Naive B cell (primary cell): ENCODE measurements at regions not wholly inside any gene's neighbourhood (a gene's known extent, or its start where the extent isn't known, plus 50 kb on each side); places are given as distances from the start of the nearest gene placed in this dataset.
"Not testable (repeated sequence)": the region's sequence is repeated elsewhere in the genome, so short reads cannot be mapped to it uniquely, and the experiment has no call there.

Source experiments
- ATAC-seq, 2 donors: fragments of 150-1000 bp; cut with Tn5 transposase; 2 replicates each; pipeline ENCODE4 v1.10.0; 2021; ENCODE audit warnings: low read depth in 2 of 2, mild to moderate bottlenecking in 2 of 2, moderate library complexity in 2 of 2
- DNase-seq: peaks from one replicate; pipeline ENCODE4 v3.0.0; 2022
- H3K27ac Mint-ChIP-seq, 6 donors: one replicate each; pipeline ENCODE4 v1.8.0; 2020 to 2022; ENCODE audit warnings: mild to moderate bottlenecking in 6 of 6, mixed read lengths in 6 of 6, moderate library complexity in 5 of 6, inconsistent platforms in 2 of 6
- H3K27me3 Mint-ChIP-seq, 3 donors: one replicate each; pipeline ENCODE4 v1.8.0; 2021 to 2022; ENCODE audit warnings: mixed read lengths in 3 of 3, mild to moderate bottlenecking in 1 of 3
- H3K36me3 Mint-ChIP-seq, 2 donors: one replicate each; pipeline ENCODE4 v1.8.0; 2020 to 2022; ENCODE audit warnings: mixed read lengths in 2 of 2, inconsistent platforms in 1 of 2, mild to moderate bottlenecking in 1 of 2
- H3K4me1 Mint-ChIP-seq, 3 donors: one replicate each; pipeline ENCODE4 v1.8.0; 2020 to 2022; ENCODE audit warnings: mixed read lengths in 3 of 3, inconsistent platforms in 1 of 3, mild to moderate bottlenecking in 1 of 3, moderate library complexity in 1 of 3
- H3K4me3 Mint-ChIP-seq, 8 donors: one replicate each; pipeline ENCODE4 v1.8.0; 2020 to 2022; ENCODE audit warnings: mild to moderate bottlenecking in 8 of 8, mixed read lengths in 8 of 8, moderate library complexity in 8 of 8, inconsistent platforms in 2 of 8
- H3K9me3 Mint-ChIP-seq, 7 donors: one replicate each; pipeline ENCODE4 v1.8.0; 2020 to 2022; ENCODE audit warnings: mixed read lengths in 7 of 7, mild to moderate bottlenecking in 5 of 7, inconsistent platforms in 2 of 7, moderate library complexity in 1 of 7

GRCh38 chr14:57150449-57150848 is 118.3 kb downstream of the EXOC5 start:
- Mint-ChIP-seq H3K27ac (no peak overlapping the region), H3K27me3 (peaks cover 0 to 15% (median 12%) of the 10 kb centered on the region in 3 donors), H3K4me3 (no peak overlapping the region), H3K9me3 (no peaks in the 10 kb centered on the region), H3K4me1 (no peaks in the 10 kb centered on the region), H3K36me3 (no peaks in the 10 kb centered on the region)
- ATAC-seq (no peak), DNase-seq (no peak)

GRCh38 chr14:57139173-57139572 is 129.5 kb downstream of the EXOC5 start:
- peaks cover 0 to 6% (median 5%) of the 10 kb centered on the region in 3 donors for H3K27me3 Mint-ChIP-seq
- no peaks in the 10 kb centered on the region for H3K4me1 Mint-ChIP-seq
- no peak for DNase-seq
- no peak overlapping the region for H3K4me3 Mint-ChIP-seq
- no peak overlapping the region for H3K27ac Mint-ChIP-seq
- H3K9me3 Mint-ChIP-seq, result peaks cover 2 to 9% (median 3%) of the 10 kb centered on the region in 7 donors
- H3K36me3 Mint-ChIP-seq, result peaks cover 0 to 7% of the 10 kb centered on the region in 2 donors
- ATAC-seq, result no peak

GRCh38 chr14:57136669-57137328 is 131.9 kb downstream of the EXOC5 start:
- Mint-ChIP-seq H3K27me3 (peaks cover 0 to 6% (median 5%) of the 10 kb centered on the region in 3 donors), H3K4me1 (no peaks in the 10 kb centered on the region), H3K4me3 (no peak overlapping the region), H3K9me3 (peaks cover 2 to 12% (median 5%) of the 10 kb centered on the region in 7 donors), H3K27ac (no peak overlapping the region), H3K36me3 (peaks cover 0 to 7% of the 10 kb centered on the region in 2 donors)
- no peak for ATAC-seq
- DNase-seq, result no peak

GRCh38 chr14:57127809-57128208 is 140.9 kb downstream of the EXOC5 start:
- not testable (repeated sequence) for DNase-seq, H3K36me3 Mint-ChIP-seq, ATAC-seq, H3K9me3 Mint-ChIP-seq, H3K4me1 Mint-ChIP-seq, H3K27ac Mint-ChIP-seq, H3K4me3 Mint-ChIP-seq
- H3K27me3 Mint-ChIP-seq, result peaks cover 0 to 11% (median 4%) of the 10 kb centered on the region in 3 donors

DNA sequence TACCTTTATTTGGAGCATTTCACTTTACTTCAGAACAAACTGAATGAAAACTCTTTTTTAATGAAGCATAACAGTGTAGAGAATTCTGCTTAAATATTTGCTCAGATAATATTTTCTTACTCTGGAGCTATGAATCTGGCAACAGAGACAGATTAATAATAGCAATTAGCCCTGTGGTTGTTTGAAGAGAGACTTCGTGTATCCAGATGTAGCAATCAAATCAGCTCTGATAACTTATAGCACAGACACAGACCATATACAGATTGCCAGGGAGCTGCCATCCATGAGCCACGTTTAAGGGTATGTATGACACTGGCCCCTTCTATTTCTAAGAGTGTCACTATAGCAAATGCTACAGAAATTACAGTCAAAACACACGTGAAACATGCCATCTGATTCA is 146.6 kb downstream of the EXOC5 start:
- no peaks in the 10 kb centered on the region for H3K9me3 Mint-ChIP-seq
- DNase-seq, result no peak
- no peaks in the 10 kb centered on the region for H3K36me3 Mint-ChIP-seq
- no peaks in the 10 kb centered on the region for H3K4me1 Mint-ChIP-seq
- H3K27me3 Mint-ChIP-seq, result peaks cover 0 to 7% (median 6%) of the 10 kb centered on the region in 3 donors
- no peak for ATAC-seq
- no peak overlapping the region for H3K27ac Mint-ChIP-seq
- no peak overlapping the region for H3K4me3 Mint-ChIP-seq

DNA sequence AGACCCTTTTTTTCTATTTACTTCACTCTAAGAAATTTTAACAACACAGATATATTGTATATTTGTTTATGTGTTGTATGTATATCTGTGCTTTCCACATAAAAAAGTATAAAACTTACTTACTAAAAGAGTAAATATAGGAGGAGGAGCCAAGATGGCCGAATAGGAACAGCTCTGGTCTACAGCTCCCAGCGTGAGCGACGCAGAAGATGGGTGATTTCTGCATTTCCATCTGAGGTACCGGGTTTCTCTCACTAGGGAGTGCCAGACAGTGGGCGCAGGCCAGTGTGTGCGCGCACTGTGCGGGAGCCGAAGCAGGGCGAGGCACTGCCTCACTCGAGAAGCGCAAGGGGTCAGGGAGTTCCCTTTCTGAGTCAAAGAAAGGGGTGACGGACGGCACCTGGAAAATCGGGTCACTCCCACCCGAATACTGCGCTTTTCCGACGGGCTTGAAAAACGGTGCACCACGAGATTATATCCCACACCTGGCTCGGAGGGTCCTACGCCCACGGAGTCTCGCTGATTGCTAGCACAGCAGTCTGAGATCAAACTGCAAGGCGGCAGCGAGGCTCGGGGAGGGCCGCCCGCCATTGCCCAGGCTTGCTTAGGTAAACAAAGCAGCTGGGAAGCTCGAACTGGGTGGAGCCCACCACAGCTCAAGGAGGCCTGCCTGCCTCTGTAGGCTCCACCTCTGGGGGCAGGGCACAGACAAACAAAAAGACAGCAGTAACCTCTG is 156.5 kb downstream of the EXOC5 start:
- peaks cover 0 to 44% (median 16%) of the 10 kb centered on the region in 7 donors for H3K9me3 Mint-ChIP-seq
- H3K4me3 Mint-ChIP-seq, result peak overlapping the region in 1 of 8 donors; percentile 67
- H3K36me3 Mint-ChIP-seq, H3K4me1 Mint-ChIP-seq, ATAC-seq, DNase-seq, H3K27ac Mint-ChIP-seq: not testable (repeated sequence)
- peaks cover 0 to 12% (median 0%) of the 10 kb centered on the region in 3 donors for H3K27me3 Mint-ChIP-seq

DNA sequence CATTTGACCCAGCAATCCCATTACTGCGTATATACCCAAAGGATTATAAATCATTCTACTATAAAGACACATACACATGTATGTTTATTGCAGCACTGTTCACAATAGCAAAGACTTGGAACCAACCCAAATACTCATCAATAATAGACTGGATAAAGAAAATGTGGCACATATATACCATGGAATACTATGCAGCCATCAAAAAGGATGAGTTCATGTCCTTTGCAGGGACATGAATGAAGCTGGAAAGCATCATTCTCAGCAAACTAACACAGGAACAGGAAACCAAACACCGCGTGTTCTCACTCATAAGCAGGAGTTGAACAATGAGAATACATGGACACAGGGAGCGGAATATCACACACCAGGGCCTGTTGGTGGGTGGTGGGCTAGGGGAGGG is 158.3 kb downstream of the EXOC5 start:
- H3K4me3 Mint-ChIP-seq, H3K27ac Mint-ChIP-seq, H3K36me3 Mint-ChIP-seq, DNase-seq, ATAC-seq, H3K4me1 Mint-ChIP-seq: not testable (repeated sequence)
- H3K27me3 Mint-ChIP-seq, result peaks cover 0 to 12% (median 8%) of the 10 kb centered on the region in 3 donors
- peaks cover 4 to 45% (median 20%) of the 10 kb centered on the region in 7 donors for H3K9me3 Mint-ChIP-seq

GRCh38 chr14:57091030-57091608 is 177.6 kb downstream of the EXOC5 start:
- Mint-ChIP-seq H3K36me3 (no peaks in the 10 kb centered on the region), H3K9me3 (peaks cover 0 to 12% (median 7%) of the 10 kb centered on the region in 7 donors), H3K27ac (no peak overlapping the region), H3K4me3 (no peak overlapping the region), H3K27me3 (peaks cover 0 to 5% (median 0%) of the 10 kb centered on the region in 3 donors), H3K4me1 (no peaks in the 10 kb centered on the region)
- ATAC-seq (no peak), DNase-seq (no peak)

DNA sequence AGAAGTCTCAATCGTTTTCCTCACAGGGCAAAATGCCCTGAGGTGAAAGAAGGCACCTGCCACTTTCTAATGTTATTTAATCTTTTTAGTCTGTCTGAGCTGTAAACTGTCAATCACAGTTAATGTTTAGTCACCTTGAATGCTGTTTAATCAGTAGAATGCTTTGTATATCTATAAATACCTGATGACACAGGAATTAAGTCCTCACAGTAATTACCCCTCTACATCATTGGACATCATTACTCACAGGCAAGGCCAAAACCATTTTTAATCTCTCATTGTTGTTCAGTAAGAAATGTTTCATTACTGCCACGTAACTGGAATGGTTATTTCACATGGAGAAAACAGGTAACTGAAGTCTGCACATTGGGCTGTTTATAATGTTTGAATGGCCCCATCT is 178.8 kb downstream of the EXOC5 start:
- no peak for ATAC-seq
- no peaks in the 10 kb centered on the region for H3K4me1 Mint-ChIP-seq

DNA sequence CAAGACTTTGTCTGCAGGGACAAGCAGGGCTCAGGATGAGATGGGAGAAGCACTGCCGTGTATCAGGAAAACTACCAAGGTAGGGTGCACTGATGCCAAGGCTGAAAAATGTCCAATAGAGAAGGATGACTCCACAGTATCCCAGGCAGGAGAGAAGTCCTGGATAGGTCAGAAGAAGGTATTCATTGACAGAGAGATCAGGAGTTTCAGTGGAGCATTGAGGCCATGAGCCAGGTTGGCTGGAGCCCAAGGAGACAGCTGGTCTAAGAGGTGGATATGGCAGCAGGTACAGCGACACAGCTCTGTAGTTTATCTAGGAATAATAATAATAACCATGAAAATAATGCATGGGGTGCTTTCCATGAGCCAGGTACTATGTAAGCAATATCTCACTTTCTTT is 180.9 kb downstream of the EXOC5 start:
- H3K9me3 Mint-ChIP-seq, result no peaks in the 10 kb centered on the region
- no peak overlapping the region for H3K4me3 Mint-ChIP-seq
- no peaks in the 10 kb centered on the region for H3K36me3 Mint-ChIP-seq
- DNase-seq, result no peak
- H3K27ac Mint-ChIP-seq, result no peak overlapping the region
- no peaks in the 10 kb centered on the region for H3K4me1 Mint-ChIP-seq
- ATAC-seq, result no peak
- peaks cover 3 to 10% (median 7%) of the 10 kb centered on the region in 3 donors for H3K27me3 Mint-ChIP-seq

More for the DNA sequence above, 178.8 kb downstream of the EXOC5 start:
- Mint-ChIP-seq H3K27me3 (peaks cover 0 to 5% (median 0%) of the 10 kb centered on the region in 3 donors), H3K4me3 (no peak overlapping the region), H3K36me3 (no peaks in the 10 kb centered on the region), H3K9me3 (peaks cover 0 to 5% (median 4%) of the 10 kb centered on the region in 7 donors), H3K27ac (no peak overlapping the region)
- no peak for DNase-seq

- no peaks in the 10 kb centered on the region for H3K4me1 Mint-ChIP-seq
- DNase-seq, result no peak
- H3K36me3 Mint-ChIP-seq, result no peaks in the 10 kb centered on the region
- peak overlapping the region in 1 of 8 donors; percentile 22 for H3K4me3 Mint-ChIP-seq
- peaks cover 9 to 16% (median 11%) of the 10 kb centered on the region in 3 donors for H3K27me3 Mint-ChIP-seq
- H3K27ac Mint-ChIP-seq, result no peak overlapping the region
- ATAC-seq, result no peak
- no peaks in the 10 kb centered on the region for H3K9me3 Mint-ChIP-seq
Measured at GRCh38 chr14:57086271-57087162, 182.2 kb downstream of the EXOC5 start.

DNA sequence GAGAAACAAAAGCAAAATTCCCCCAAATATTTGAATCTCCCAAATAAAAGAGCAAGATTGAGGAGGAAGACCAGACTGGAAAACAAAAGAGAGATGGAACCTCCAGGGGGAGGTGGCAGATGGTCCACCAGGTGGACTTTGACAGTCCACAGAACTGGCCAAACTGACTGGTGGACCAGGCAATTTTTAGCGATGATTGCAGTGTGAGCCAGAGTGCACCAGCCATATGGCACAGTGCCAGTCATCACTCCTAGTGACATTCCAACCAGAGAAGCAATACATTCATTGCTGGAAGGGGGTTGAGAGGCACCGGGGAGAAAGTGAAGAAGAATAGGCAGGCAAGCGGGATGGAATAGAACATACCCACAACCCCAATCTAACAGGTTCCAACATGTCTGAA is 182.9 kb downstream of the EXOC5 start:
- Mint-ChIP-seq H3K27ac (peak overlapping the region in 2 of 6 donors; percentile 23 to 70), H3K27me3 (peaks cover 9 to 17% (median 11%) of the 10 kb centered on the region in 3 donors), H3K36me3 (no peaks in the 10 kb centered on the region), H3K9me3 (no peaks in the 10 kb centered on the region), H3K4me1 (no peaks in the 10 kb centered on the region), H3K4me3 (no peak overlapping the region)
- no peak for ATAC-seq
- DNase-seq, result no peak

DNA sequence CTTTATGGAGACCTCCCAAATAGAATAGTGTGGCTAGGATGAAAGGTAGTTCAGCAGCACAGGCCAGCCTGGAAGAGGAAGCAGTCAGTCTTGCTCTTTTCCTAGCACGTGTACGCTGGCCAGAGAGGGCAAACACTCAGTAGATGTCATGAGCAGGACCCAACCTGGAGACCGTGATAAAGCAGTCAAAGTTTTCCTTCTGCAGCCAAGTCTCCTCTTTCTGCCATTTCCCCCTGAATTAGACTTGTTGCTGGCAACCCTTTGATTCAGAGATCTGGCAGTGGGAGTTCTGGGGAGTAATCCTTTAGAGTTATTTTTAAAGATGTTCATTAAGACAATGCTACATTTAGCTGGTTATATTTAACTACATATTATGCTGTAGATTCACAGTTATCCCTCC is 183.7 kb downstream of the EXOC5 start:
- H3K27me3 Mint-ChIP-seq, result peaks cover 9 to 17% (median 11%) of the 10 kb centered on the region in 3 donors
- no peaks in the 10 kb centered on the region for H3K4me1 Mint-ChIP-seq
- DNase-seq (no peak), ATAC-seq (no peak)
- no peaks in the 10 kb centered on the region for H3K9me3 Mint-ChIP-seq
- no peak overlapping the region for H3K27ac Mint-ChIP-seq
- no peak overlapping the region for H3K4me3 Mint-ChIP-seq
- H3K36me3 Mint-ChIP-seq, result no peaks in the 10 kb centered on the region
